ENCODE measurements at regions not wholly inside any gene's neighbourhood (a gene's known extent, or its start where the extent isn't known, plus 50 kb on each side); places are given as distances from the start of the nearest gene placed in this dataset.
"Not testable (repeated sequence)": the region's sequence is repeated elsewhere in the genome, so short reads cannot be mapped to it uniquely, and the experiment has no call there.

DNA sequence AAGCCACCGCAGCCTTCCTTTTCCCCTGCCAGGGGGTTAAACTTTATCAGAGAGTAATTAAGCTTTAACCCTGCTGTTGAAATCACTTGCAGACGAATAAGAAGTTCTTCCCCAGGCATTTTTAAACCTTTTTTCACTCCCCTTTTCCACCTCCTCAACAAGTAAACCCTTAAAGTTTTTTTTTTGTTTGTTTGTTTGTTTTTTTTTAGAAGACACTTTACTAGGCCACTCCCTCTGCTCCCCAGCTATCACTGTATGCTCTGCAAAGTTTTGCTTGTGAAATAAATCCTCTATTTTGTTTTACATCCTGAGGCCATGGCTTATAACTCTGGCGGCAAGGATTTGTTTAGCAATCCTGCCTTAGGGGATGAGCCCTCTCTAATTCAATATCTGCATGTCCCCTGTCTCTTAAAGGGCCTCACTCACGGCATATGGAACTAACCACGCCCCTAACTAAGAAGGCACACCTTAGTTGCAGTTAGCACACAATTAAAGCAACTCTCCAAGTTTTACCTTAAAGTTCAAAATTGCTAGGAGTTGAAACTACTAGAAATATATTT, 1354.7 kb upstream of the LRRTM3 start:
- H3K27ac ChIP-seq (ENCODE audit: low read depth, low read length): no peak overlapping the region
- 7 to 10% (median 8%) methylated on average over 5 of the region's 5 CpGs for WGBS, 3 donors

DNA sequence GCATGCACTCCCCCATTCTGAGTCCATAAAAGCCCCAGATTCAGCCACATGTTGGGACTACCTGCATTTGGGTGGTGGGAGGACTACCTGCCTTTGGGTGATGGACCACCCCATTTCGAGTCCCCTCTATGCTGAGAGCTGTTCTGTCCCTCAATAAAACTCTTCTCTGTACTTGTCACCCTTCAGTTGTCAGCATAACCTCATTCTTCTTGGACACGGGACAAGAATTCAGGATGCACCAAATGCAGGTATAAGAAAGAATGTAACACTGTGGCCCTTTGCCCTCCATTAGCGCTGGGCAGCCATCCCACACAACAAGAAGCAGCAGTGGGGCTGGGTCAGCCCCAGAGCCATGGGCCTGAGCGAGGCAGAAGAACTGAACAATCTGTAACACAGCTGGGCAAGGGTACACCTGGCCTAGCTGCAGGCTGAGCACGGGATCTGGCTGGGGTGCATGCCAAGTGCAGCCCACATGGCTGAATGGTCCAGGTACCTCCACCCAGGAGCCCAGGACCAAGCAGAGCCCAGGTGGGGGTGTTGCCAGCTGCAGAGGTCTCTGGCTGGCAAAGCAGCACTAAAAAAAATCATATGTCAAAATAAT, 1344.3 kb upstream of the LRRTM3 start:
- WGBS, 3 donors: 86 to 97% (median 88%) methylated on average over 5 of the region's 5 CpGs
- H3K27ac ChIP-seq (ENCODE audit: low read depth, low read length): no peak overlapping the region

DNA sequence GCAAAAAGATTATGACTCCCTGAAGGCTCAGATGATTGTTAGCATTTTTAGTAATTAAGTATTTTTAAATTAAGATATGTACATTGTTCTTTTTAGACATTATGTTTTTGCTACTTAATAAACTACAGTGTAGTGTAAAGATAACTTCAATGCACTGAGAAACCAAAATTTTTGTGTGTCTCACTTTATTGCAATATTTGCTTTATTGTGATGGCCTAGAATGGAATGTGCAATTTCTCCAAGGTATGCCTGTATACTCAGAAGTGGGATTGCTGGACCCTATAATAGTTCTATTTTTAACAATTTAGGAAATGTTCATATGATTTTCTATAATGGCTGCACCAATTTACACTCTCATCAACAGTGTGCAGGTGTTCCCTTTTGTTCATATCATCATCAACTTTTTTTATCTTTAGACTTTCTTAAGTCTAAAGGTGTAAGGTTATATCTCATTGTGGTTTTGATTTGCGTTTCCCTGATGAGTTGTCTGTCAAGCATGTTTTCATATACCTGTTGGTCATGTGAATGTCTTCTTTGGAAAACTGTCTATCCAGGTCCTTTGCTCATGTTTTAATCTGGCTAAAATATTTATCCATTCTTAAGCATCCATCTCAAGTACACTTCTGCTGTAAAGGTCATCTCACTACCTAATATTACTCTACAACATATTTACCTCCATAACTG, 1323.5 kb upstream of the LRRTM3 start:
- 85 to 91% (median 86%) methylated on average over 1 of the region's 1 CpG for WGBS, 3 donors
- no peak overlapping the region for H3K27ac ChIP-seq (ENCODE audit: low read depth, low read length)

DNA sequence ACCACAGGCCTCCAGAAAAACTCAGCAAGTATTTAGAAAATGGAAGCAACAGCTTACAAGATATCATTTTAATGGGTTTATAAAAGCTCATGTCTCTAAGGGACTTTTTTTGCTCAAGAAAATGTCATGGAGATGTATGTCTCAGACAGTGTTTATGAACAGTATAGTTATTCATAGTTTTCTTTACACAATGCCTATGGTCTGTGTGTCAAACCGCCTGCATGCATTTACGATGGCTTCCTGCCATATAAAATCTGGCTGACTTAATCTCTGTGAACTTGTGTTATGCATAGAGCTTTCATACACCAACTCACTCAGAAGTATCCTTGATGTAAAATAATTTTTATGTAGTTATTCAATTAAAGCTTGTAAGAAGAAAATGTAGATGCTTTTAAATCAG, 1314.2 kb upstream of the LRRTM3 start:
- WGBS, 3 donors: 49 to 82% (median 63%) methylated on average over 2 of the region's 2 CpGs
- no peak overlapping the region for H3K27ac ChIP-seq (ENCODE audit: low read depth, low read length)

DNA sequence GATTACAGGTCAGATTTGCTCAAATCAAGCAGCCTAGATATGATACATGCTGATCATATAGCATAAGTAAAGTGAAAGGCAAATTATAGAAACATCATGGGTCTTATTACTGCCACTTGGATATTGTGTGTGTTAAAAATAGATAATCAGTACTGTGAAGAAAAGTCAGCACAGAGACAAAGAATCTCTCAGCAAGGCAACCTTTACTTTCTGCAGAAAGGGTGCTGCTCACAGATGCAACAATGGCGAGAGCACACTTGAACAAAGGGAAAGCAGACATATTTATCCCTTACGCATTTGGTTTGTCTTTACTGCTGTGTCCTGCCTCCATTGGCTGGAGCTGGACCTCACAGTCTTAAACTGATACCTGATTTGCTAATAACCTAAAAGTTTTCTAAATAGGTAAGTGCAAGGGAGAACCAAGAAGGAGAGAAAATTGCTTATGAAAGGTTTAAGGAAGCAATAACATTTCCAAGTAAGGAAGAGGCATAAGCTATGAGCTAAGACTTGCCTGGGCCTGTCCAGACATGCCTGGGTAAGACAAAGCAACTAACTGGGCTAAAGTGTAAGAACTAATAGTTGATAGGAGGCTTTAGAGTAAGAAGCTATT, 1310.8 kb upstream of the LRRTM3 start:
- 92 to 98% (median 97%) methylated on average over 2 of the region's 2 CpGs for whole genome bisulfite sequencing, 3 donors
- no peak overlapping the region for H3K27ac ChIP-seq (ENCODE audit: low read depth, low read length)

DNA sequence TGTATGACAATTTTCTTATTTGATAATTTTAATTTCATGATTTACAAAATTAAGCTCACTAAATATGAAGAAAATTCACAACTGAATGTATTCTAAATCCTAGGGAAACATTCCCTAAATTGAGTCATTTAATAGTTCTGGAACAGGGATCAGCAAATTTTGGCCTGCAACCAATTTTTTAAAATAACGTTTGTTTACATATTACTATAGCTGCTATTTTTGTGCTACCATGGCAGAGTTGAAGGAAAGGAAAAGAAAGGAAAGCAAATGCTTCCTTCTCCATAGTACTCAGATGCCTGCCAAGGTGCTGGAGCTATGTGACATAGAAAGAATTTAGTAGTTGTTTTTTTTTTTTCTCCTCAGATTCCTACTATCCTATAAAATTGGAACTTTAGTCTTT, 1307.7 kb upstream of the LRRTM3 start:
- H3K27ac ChIP-seq (ENCODE audit: low read depth, low read length): no peak overlapping the region
- 50 to 67% (median 58%) methylated on average over 1 of the region's 1 CpG for WGBS, 3 donors

DNA sequence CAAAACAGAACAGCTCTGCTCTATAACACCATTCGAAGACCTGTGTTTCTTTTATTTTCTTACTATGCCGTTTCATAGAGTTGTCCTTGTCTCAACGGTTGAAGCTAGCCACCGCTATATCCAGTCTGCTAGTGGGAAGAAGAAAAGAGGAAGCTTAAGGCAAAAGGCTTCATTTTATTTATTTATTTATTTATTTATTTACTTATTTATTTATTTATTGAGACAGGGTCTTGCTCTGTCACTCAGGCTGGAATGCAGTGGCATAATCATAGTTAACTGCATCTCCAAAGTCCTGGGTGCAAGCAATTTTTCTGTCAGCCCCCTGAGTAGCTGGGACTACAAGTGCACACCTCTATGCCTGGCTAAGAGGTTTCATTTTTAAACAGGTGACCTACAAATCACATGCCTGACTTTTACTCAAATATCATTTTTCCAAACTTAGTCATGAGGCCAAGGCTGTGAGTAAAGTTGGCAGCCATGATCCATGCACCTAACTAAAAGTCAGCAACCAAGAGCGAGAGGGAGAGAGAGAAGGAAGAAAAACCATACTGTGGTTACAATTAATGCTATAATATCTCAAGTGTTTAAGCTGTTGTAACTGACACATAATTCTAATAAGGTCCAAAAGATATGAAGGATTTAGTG, 1305.3 kb upstream of the LRRTM3 start:
- no peak overlapping the region for H3K27ac ChIP-seq (ENCODE audit: low read depth, low read length)
- WGBS, 3 donors: 93 to 98% (median 94%) methylated on average over 5 of the region's 5 CpGs

DNA sequence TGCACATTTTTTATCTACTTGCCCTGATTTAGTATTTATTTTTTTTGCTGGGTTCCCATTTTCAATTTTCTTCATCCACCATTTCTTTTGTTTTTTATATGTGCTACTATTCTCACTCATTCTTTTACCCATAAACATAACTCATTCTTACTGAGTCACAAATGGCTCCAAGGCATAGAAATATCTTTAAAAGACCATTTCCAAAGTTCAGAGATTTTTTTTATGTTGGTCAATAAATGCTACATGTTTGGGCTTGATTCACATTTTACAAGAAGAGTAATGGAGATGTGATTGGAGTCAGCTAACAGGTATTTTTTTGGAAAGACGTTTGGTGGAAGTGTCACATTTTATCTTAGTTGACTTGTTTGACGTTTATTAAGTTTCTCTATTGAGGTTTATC, 1303.2 kb upstream of the LRRTM3 start:
- WGBS, 3 donors: 67 to 85% (median 79%) methylated on average over 2 of the region's 2 CpGs
- no peak overlapping the region for H3K27ac ChIP-seq (ENCODE audit: low read depth, low read length)

DNA sequence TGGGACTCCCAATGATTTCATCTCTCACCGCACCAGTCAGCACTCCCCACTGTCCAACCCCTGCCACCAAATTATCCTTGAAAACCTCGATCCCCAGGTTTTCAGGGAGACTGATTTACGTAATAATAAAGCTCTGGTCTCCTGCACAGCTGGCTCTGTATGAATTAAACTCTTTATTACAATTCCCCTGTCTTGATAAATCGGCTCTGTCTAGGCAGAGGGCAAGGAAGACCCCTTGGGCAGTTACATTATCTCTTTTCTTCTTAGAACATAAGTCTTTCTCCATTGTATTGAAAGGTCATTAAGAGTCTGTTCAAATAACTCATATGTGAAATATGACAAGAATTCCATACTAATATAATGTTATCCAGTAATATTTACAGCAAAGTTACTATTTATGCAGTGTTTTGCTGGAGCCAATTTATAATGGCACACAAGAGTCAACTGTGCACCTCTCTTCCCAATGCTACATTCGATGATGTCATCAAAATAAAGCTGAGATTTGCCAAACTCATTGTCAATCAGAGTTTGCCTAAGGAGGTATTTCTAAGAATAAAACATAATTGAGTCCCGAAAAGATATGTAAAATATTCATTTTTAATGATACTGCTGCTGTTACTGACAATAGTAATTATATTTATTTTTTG, 1297.2 kb upstream of the LRRTM3 start:
- H3K27ac ChIP-seq (ENCODE audit: low read depth, low read length): no peak overlapping the region
- WGBS, 3 donors: 82 to 89% (median 88%) methylated on average over 6 of the region's 6 CpGs

DNA sequence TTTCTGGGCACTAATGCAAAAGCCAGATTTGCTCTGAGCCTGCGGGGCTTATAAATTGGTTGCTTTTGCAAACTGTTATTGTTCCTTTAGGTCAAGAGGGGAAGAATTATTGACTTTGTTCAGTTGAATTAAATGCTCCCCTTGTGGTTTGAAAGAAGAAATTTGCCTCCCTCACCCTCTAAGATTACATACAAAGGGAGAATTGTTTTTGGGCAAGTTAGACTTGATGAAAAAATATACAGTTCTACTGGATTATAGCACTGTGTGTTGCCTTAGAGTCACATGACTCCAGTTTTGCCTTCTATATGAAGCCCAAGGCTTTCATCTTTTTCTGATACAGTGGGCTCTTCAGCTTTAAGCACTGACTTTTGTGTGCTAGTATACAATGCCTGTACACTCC, 1265.8 kb upstream of the LRRTM3 start:
- no peak overlapping the region for H3K27ac ChIP-seq (ENCODE audit: low read depth, low read length)
- WGBS, 3 donors: 45 to 72% (median 64%) methylated on average over 1 of the region's 1 CpG

DNA sequence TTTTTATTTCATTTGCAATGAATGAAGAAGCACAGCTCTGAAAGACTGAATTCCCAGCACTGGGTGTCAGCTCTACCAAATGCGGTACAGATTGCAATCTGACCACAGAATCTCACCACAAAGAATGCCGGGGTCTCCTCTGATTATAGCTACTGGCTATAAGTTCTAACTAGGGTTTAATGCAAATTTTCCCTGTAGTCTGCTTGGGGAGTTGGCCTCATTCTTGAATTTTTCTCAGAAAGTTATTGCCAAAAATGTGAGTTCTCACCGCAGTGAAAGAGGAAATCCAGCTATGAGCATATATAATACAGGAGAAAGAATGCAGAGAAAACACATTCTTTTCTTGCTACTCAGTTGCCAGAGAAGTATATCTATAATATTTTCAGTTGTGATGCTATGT, 1255.7 kb upstream of the LRRTM3 start:
- 72 to 87% (median 75%) methylated on average over 3 of the region's 3 CpGs for whole genome bisulfite sequencing, 3 donors
- no peak overlapping the region for H3K27ac ChIP-seq (ENCODE audit: low read depth, low read length)

DNA sequence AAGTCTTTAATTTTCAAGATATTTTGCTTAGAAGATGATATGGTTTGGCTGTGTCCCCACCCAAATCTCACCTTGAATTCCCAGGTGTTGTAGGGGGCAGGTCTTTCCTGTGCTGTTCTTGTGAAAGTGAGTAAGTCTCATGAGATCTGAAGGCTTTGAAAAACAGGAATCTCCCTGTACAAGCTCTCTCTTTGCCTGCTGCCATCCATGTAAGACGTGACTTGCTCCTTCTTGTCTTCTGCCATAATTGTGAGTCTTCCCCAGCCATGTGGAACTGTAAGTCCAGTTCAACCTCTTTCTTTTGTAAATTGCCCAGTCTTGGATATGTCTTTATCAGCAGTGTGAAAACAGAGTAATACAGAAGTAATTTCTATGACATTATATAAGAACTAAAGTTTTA, 1255.2 kb upstream of the LRRTM3 start:
- 91 to 93% (median 92%) methylated on average over 1 of the region's 1 CpG for WGBS, 3 donors
- H3K27ac ChIP-seq (ENCODE audit: low read depth, low read length): not testable (repeated sequence)

DNA sequence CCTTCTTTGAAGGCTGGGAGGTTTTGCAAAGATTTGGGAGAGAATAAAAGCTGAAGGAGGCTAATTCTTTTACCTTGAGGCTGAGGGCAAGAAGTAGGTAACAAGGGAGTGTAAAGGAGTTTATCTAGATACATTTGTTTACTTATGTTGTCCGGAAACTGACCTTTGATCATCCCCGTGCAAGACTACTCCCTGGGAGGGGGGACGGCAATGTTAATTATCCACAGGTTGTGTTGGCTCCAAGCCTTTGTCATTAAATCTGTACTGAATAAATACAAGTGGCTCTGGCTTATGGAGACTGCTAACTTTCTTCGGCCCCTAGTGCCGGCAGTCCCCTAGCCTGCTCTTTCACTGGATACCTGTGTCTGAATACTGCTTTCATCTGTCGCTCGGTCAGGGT, 1250.6 kb upstream of the LRRTM3 start:
- no peak overlapping the region for H3K27ac ChIP-seq (ENCODE audit: low read depth, low read length)
- 58 to 94% (median 89%) methylated on average over 7 of the region's 7 CpGs for WGBS, 3 donors

DNA sequence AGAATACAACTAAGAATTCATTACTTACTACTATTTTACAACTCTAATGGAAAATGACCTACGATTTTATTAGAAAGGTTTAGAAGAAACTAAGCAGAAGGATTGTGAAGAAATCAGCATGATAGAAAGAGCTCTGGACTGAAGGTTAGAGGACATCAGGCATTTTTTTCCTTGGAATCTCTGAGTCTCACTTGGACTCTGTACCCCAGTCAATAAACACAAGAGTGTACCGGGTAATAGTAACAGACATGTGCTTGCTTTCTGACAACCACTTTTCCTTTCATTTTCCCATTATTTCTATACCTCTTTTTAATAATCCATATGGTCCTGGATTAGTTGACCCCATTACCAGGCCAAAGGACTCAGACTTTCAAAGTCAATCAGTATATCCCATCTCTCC, 1240.9 kb upstream of the LRRTM3 start:
- H3K27ac ChIP-seq (ENCODE audit: low read depth, low read length): no peak overlapping the region
- WGBS, 3 donors: 93 to 97% (median 94%) methylated on average over 2 of the region's 2 CpGs

DNA sequence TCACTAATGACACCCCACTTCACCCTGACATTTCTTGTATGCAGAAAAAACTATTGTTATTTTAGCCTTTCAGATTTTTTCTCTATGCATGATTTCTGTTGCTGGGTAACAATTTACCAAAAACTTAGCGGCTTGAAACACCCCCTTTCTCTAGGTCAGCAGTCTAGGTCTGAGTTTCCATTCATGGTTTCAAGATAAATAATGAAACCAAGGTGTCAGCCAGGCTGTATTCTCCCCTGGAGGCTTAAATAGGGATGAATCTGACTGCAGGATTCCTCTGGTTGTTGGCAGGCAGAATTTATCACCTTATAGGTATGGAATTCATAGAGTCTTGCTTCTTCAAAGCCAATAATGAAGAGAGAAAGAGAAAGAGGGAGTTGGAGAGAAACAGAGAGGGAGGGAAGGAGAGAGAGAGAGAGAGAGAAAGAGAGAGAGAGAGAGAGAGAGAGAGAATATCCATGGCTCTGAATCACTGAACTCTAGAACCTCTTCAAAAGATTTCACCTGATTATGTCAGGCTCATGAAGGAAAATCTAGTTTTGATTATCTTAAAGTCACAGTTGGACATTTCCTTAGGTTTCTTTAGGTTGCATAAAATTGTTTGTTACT, 1224.6 kb upstream of the LRRTM3 start:
- WGBS, 3 donors: 86 to 93% (median 88%) methylated on average over 1 of the region's 1 CpG
- no peak overlapping the region for H3K27ac ChIP-seq (ENCODE audit: low read depth, low read length)

DNA sequence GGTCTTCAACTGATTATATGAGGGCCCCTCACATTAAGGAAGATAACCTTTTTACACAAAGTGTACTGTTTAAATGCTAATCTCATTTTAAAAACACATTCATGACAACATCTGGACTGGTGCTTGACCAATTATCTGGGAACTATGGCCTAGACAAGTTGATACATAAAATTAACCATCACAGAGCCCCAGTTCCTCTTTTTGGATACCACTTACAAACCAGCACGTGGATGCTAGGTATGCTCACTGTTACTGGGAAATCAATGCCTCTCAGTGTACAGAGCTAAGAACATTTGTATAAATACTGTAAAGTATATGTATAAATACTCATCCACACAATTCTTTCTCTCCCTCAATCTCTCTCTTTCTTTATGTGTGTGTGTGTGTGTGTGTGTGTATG, 1217.8 kb upstream of the LRRTM3 start:
- WGBS, 3 donors: 0 to 63% (median 23%) methylated on average over 1 of the region's 1 CpG
- no peak overlapping the region for H3K27ac ChIP-seq (ENCODE audit: low read depth, low read length)

DNA sequence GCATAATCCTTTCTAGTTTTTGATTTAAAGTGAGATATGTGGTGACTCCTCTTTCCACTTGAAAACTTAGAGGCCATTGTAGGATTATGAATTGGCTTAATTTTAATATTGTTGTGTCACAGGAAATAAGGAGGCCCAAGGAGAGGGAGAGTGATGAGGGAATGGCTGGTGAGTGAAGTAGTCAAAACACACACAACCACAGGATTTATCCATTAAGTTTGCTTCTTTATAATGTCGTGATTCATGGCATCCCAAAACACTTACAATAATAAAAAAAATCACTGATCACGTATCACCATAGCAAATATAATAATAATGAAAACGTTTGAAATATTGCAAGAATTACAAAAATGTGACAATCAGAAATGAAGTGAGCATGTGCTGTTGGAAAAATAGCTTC, 1215.5 kb upstream of the LRRTM3 start:
- 83 to 86% (median 85%) methylated on average over 3 of the region's 3 CpGs for WGBS, 3 donors
- H3K27ac ChIP-seq (ENCODE audit: low read depth, low read length): no peak overlapping the region

DNA sequence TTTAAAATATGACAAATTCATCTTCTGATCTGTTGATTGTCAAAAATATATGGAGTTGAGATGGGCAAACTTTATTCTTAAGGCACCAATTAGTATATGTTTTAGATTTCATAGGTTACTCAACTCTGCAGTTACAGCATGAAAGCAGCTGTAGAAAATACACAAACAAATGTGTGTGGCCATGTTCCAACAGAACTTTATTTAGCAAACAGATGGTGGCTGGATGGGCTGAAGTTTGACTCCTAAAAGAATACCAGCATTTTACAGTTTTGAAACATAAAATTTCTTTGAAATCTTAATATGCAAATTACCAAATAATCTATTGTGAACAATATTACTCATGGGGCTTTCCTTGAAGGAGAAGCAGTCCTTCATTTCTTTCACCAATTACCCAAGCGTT, 1206.0 kb upstream of the LRRTM3 start:
- WGBS, 3 donors: 64 to 76% (median 73%) methylated on average over 1 of the region's 1 CpG
- H3K27ac ChIP-seq (ENCODE audit: low read depth, low read length): no peak overlapping the region
